Inflammatory macrophage (primary cell): ENCODE measurements at regions not wholly inside any gene's neighbourhood (a gene's known extent, or its start where the extent isn't known, plus 50 kb on each side); places are given as distances from the start of the nearest gene placed in this dataset.
"Not testable (repeated sequence)": the region's sequence is repeated elsewhere in the genome, so short reads cannot be mapped to it uniquely, and the experiment has no call there.

Source experiments
- DNase-seq, 2 donors: peaks; one replicate each; pipeline ENCODE4 v3.0.0-alpha.2; 2020 to 2022

DNA sequence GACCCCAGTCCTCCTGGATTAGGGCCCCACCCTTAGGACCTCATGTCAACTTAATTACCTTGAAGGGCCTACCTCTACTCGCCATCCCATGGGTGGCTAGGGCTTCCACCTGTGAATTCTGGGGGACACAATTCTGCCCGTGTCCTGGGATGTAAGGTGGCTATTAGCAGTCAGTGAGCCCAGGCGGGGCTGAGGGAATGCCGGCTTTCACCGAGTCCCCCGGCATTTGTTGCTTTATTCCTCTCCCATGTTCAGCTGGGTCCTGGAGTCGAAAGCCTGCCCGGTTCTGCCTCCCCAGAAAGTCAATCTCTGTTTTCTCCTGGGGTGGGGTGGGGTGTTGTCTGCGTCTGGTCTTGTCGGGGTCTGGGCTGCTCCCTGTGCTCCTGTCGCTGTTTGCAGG lies 125.6 kb downstream of the GLRX3 start:
- no peak for DNase-seq

DNA sequence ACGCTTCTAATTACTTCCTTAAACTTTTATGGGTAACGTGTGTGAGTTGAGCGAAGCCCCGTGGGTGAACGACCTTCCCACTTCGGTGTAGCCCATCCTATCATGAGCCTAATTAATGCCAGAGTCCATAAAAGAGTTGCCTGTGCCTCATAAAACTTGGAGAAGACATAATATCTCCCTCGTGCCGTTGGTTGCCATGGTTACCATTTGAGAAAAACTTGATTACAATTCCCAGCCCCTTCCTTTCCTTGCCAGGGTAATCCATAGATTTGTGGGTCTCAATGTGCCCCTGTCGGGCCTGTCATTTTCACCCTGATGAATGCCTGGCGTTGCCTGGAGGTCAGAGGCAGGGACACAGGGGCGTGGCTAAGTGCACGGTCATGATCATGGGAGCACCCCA lies 127.1 kb downstream of the GLRX3 start:
- DNase-seq: no peak

DNA sequence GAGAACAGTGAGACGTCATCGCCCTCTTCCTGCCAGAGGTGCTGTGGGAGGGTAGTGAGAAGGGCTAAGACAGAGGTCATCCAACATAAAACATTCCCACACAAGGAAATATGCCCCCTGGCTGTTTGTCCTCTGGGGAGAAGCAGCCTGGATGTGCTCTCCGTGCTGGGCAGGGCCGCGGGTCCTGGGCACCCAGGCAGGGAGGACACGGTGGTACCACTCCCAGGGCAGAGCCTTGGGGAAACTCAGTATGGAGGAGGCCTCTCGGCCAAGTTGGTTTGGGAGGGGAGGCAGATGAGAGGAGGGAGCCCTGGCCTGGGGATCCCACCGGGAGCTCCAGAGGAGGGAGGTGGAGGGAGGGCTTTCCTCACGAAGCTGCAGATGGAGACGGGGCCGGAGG lies 129.4 kb downstream of the GLRX3 start:
- no peak for DNase-seq

DNA sequence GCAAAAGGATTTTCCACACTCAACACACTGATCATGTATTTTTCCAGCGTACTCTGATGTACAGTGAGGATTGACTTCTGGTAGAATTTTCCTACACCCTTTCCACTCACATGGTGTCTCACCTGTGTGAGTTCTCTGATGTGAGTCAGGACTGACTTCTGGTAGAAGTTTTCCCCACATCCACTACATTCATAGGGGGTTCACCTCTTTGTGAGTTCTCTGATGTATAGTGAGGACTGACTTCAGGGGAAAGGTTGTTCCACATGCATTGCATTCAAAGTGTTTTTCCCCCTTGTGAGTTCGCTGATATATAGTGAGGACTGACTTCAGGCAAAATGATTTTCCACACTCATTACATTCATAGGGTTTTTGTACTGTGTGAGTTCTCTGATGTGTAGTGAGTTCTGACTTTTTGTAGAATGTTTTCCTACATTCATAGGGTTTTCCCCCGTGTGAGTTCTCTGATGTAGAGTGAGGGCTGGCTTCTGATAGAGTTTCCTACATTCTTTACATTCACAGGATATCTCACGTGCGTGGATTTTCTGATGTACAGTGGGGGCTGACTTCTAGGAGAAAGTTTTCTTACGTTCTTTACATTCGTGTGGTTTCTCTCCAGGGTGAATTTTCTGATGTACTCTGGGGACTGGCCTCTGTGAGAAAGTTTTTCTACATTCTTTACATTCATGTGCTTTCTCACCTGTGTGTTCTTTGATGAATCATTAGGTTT lies 146.5 kb downstream of the GLRX3 start:
- no peak for DNase-seq

DNA sequence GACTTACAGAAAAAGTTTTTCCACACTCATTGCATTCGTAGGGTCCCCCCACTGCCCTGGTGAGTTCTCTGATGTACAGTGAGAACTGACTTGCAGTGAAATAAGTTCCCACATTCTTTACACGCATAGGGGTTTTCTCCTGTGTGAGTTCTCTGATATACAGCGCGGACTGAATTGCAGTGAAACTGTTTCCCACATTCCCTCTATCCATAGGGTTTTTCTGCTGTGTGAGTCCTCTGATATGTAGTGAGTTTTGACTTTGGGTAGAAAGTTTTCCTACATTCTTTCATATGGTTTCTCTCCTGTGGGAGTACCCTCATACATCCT lies 147.0 kb downstream of the GLRX3 start:
- DNase-seq: no peak

DNA sequence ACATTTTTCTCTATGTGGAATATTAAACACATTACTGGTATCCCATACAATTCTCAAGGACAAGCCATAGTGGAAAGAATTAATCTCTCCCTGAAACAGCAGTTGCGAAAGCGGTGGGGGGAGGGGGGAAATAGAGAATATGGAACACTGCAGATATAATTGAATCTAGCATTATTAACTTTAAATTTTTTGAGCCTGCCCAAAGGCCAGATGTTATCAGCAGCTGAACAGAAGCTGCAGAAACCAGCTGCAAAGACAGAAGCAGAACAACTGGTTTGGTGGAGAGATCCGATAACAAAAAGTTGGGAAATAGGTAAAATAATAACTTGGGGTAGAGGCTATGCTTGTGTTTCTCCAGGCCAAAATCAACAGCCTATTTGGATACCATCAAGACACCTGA lies 159.6 kb downstream of the GLRX3 start:
- not testable (repeated sequence) for DNase-seq

DNA sequence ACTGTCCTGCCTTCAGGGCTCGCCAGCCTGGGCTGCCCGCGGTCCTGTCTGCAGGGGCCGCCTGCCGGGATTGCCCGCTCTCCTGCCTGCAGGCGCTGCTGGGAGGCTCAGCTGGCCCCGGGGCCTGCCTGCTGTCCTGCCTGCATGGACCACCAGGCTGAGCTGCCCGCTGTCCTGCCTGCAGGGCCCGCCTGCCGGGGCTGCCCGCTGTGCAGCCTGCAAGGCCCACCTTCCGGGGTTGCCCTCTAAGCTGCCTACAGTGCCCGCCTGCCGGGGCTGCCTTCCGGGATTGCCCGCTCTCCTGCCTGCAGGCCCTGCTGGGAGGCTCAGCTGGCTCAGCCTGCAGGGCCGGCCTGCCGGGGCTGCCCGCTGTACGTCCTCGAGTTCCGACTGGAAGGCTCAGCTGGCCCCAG lies 164.4 kb downstream of the GLRX3 start:
- peak in 1 of 2 donors; percentile 8 for DNase-seq

DNA sequence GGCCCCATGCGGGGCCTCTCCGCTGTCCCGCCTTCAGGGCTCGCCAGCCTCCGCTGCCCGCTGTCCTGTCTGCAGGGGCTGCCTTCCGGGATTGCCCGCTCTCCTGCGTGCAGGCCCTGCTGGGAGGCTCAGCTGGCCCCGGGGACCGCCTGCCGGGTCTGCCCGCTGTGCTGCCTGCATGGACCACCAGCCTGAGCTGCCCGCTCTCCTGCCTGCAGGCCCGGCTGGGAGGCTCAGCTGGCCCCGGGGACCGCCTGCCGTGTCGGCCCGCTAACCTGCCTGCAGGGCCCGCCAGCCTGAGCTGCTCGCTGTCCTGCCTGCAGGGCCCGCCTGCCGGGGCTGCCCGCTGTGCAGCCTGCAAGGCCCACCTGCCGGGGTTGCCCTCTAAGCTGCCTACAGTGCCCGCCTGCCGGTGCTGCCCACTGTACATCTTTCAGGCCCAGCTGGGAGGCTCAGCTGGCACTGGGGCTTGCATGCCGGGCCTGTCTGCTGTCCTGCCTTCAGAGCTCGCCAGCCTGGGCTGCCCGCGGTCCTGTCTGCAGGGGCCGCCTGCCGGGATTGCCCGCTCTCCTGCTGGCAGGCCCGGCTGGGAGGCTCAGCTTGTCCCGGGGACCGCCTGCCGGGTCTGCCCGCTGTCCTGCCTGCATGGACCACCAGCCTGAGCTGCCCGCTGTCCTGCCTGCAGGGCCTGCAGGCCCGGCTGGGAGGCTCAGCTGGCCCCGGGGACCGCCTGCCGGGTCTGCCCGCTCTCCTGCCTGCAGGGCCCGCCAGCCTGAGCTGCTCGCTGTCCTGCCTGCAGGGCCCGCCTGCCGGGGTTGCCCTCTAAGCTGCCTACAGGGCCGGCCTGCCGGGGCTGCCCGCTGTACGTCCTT lies 165.1 kb downstream of the GLRX3 start:
- DNase-seq: peak in 1 of 2 donors; percentile 45

DNA sequence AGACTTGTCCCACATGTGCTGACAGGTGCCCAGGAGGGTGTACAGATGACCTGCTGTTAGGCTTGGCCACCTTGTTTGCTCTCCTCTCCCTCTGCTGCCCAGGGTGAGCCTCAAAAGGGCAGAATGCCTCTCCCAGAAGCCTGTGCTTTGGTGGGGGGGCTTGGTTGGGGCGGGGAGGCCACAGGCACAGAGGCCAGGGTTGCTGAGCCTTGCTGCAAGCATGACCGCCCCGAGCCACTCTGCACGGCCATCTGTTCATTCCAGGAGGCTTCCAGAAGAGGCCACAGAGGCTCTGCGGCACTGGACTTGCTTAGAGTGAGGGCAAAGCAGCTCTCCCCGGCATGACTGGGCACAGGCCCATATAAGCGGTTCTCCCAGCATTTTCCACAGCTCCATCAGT lies 190.8 kb downstream of the GLRX3 start:
- no peak for DNase-seq

DNA sequence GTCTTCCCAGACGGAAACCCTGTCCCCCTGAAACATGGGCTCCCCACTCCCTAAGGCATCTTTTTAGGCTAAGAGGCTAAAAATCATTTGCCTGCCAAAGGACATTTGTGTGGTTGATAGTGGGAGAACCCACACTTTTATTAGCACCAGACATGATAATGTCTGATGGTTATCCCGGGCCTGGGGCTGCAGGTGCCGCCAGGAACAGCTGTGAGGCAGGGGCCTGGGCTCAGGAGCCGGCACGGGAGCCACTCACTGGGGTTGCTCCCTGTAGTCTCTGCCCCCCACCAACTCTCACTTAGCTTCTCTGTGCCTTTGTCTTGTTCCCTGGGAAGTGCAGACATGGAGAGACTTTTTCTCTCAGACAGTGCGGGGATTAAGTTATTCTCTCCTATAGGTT lies 193.6 kb downstream of the GLRX3 start:
- DNase-seq: no peak

DNA sequence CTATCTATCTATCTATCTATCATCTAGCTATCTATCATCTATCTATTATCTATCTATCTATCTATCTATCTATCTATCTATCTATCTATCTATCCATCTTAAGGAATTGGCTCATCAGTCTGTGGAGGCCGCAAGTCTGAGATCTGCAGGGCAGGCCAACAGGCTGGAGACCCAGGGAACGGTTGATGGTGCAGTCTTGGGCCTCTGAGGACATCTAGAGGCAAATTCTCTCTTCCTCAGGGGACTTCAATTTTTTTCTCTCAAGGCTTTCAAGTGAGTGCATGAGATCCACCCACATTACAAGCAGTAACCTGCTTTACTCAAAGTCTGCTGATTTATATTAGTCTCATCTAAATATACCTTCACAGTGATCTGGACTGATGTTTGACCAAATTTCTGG lies 197.0 kb downstream of the GLRX3 start:
- no peak for DNase-seq

DNA sequence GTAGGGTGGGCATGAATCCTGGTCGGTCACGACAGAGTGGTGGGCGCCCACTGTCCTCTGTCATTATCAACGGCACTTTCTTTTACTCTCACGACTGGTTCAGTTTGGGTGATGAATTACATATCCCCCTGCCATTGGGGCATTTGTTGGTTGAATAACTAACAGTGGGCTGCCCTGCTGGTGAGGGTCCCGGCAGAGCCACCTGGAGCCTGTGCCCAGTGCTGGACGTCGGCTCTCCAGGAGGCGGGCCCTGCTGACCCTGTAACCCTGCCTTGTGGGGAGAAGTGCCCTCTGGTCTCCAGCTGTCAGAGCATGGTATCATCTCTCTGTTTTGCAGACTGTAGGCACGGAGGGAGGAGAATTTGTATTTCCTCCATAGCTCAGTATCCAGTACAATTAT lies 199.1 kb downstream of the GLRX3 start:
- DNase-seq: no peak

DNA sequence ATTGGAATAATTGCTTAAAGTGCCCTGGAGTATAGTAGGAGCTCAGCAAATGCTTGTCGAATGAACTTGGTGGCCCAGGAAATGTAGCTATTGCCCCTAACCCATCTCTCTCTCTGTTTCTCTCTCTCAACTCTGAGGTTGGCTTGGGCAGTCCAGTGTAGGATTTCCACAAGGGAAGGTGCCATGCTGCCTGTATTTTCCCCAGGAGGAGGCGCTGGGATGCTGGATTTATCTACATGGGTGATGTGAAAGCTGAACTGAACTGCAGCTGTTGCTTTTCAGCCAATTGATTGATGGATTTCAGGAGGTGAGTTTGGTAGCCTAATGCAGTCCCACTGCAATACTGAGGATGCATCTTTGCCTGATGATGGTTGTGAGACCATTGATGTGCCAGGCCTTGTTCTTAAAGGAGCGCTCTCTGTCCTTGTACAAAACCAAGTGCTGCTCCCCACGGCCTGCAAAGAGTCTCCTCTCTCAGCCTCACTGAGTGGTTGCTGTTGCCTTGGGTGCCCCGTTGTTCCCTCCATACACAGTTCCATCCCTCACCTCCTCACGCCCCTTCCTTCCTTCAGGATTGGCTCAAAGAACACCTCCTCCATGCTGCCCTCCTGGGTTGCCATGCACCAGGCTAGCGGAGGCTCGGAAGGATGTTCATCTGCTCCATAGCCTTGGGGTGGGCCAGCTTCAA lies 200.6 kb downstream of the GLRX3 start:
- DNase-seq: no peak

DNA sequence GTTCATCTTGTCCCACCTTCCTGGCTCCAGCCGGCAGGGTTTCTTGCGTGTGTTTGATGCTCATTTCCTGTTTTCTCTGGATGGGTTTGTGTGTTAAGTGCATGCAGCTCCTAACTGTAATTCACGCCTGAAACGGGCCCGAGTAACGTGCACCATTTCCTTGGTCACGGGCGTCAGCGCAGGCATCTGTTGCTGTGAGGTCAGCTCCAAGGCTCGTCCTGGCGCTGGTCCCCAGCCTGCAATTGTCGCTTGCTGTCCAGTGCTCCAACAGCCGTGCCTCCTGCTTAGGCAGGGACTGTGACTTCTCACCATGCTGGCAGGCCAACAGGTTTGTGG lies 201.1 kb downstream of the GLRX3 start:
- no peak for DNase-seq

DNA sequence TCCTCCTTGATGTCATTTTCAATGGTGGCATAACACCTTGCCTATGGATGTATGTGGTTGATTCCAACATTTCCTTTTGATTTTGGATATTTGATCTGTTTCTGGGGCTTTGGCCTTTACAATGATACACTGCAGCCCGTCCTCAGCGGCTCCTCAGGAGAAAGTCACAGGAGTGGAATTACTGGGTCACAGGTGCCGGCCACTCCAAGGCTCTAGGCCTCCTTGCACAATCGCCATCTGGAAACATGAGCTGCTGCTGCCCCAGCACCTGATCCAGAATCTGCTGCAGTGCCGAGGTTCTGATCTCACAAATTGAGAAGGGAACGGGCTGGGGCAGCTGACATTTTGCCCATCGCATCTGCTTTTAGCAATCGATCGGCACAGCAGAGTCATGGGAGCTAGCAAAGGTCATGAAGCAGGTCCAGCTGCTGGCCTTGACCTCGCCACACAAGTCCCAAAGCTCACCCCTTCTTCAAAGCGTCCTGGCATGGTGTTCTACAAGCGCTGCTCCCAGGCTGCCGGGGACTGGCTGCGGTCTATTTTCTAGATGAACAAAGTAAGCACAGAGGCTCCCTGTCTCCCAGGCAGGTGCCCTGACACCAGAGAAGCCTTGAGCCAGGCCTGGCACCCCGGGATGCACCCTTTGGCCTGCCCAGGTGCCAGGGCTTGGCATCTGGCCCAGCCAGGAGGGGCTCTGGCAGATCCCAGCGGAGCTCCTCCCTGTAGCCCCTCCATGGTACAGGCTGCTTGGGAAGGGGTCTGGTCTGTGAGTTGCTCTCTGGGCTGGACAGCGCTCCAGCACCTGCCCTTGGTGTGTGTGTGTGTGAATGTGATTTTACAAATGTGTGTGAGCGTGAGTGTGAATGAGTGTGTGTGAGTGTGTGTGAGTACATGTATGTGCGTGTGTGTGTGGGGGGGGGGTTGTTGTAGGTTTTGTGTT lies 201.8 kb downstream of the GLRX3 start:
- DNase-seq: no peak

DNA sequence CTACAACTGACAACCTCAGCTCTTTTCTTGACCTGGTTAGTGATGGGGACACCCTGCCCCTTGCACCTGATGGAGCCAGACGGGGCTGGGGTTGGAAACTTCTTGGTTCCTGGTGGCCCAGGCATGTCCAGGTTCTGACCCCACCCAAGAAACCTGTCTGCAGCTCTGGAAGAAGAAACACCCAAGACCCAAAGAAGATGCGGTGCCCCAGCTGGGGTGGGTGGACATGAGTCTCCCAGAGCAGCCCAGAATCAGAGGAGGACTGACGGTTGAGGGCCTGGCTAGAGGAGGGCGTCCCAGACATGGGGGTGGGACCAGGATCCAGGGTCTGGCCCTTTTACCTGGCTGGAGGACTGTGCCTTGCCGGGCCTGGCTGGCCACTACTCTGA lies 202.4 kb downstream of the GLRX3 start:
- DNase-seq: no peak

DNA sequence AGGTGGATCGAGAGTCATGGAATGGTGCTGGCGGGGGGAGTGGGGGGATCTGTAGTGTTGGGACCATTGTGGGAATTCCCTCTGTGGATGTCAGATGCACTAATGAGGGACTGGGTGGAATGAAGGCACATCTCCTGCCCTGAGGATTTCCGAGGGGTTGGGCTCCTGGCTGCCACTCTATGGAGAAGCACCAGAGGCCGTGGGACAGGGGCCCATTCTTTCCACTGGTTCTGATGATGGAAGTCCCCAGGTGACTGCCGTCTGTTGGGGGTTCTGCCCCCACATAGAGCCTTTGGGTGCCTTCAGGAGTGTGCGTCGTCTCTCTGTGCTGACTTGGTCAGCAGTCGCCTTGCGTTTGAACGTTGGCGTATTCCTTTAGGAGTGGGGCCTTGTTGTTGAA lies 202.9 kb downstream of the GLRX3 start:
- no peak for DNase-seq

DNA sequence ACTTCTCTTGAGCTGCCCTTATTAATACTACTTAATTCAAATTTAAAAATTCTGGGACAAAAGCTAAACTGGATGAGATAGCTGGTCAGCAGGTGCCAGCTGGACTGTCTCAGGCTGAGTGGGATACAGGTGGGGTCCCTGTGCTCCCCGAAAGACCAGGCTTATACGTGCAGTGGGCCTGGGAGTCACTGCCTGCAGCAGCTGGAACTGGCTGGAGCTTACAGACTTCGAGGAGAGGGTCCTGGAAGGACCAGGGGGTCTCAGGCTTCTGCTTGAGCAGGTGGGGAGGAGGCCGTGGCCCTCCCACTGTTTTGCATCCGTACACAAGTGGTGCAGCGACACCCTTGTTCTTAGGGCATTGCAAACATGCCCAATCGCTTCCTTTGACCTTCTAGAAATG lies 203.7 kb downstream of the GLRX3 start:
- no peak for DNase-seq

DNA sequence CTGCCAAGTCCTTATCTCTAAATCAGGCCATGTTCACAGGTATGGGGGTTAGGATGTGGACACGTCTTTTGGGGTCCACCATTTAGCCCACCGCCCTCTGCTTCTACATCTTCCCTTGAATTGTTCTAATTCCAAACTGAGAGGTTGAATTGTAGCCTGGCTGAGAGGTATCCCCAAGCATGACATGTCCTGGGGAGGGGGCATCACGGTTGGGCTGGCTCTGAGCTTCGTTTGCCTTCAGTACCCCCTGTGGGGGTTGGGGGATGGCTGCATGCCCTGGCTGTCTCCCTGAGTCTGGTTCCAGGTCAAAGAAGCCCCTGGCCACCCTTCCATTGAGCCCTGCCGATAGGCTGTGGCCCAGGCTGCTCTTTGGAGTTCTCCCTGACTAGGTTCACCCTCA lies 204.6 kb downstream of the GLRX3 start:
- DNase-seq: no peak

DNA sequence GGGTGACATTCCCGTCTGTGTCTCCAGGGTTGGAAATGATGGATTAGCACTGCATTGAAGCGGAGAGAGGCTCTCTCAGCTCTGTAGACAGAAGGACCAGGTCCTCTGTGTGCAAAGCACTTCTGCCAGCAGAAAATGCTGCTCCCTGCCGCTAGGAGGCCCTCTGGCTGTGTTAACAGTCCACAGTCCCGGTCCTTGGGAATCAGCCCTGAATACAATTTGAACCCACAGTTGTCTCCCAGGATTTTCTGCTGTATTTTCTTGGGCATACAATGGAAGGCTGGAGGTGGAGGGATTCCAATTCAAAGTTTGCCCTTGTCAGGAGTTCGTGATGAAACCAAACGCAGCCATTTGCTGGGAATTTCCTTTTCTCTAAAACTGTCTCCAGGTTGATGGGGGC lies 205.2 kb downstream of the GLRX3 start:
- DNase-seq: peak; percentile 5 to 23

DNA sequence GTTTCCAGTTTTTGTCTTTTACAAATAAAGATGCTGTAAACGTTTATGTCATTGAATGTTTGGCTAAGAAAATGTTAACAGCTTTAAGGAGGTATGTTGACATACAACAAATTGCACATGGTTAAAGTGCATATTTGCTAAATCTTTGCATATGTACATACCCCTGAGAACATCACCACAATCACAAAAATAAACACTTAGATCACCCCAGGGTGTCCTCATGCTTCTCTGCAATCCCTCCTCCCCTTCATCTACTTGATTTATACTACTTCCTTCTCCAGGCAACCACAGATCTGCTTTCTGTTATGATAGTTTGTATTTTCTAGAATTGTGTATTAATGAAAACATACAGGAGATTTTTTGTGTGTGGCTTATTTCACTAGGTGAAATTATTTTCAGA lies 209.5 kb downstream of the GLRX3 start:
- no peak for DNase-seq

DNA sequence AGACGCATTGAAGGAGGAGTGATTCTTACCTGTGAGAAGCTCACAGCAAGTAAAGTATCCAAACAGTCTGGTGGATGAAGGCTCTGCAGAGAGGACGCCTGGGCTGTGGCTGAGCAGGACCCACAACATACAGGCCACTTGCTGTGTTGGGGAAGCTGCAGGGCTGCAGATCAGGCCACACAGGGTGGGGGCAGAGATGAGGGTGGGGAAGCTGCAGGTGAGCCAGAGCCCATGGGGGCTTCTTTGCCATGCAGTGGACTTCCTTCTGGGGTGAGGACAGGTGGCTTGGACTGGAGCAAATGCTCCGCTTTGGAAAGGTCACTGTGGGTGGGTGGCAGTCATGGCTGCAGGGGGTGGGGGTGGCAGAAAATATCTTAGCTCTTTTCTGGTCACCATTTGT lies 214.8 kb downstream of the GLRX3 start:
- no peak for DNase-seq
